RPMI7951 (cell line): ENCODE measurements at regions not wholly inside any gene's neighbourhood (a gene's known extent, or its start where the extent isn't known, plus 50 kb on each side); places are given as distances from the start of the nearest gene placed in this dataset.
A peak's percentile ranks its signal among the peaks of the same experiment; 100 is the strongest.
"Not testable (repeated sequence)": the region's sequence is repeated elsewhere in the genome, so short reads cannot be mapped to it uniquely, and the experiment has no call there.

ENCODE experiments used
- DNase-seq: peaks from one replicate; pipeline ENCODE4 v3.0.0-alpha.2; 2012; ENCODE audit warnings: low read depth

DNA sequence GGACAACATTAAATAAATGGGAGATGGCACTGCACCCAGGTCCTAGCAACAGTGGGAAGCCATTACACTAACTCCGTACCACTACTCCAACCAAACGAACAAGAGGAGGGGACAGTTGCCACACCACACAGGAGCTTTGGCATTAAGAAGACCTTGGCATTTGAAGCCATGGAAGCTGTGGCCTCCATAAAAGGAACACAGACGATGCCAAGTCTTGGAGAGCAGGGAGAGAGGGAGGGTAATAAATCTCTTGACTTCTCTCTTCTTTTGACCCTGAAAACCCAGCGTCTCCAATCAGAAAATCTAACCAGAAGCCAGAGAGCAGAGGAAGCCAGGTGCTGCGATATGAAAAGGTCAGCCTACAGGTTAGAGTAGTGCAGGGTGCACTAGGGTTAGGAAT is 338.8 kb upstream of the TMEM132C start:
- DNase-seq, result no peak

GRCh38 chr12:127928615-127929571 is 338.1 kb upstream of the TMEM132C start:
- peak; percentile 5 for DNase-seq

GRCh38 chr12:127930122-127930521 is 336.8 kb upstream of the TMEM132C start:
- DNase-seq, result no peak

- DNase-seq, result no peak
These were observed 332.6 kb upstream of the TMEM132C start for GRCh38 chr12:127934409-127934808.

DNA sequence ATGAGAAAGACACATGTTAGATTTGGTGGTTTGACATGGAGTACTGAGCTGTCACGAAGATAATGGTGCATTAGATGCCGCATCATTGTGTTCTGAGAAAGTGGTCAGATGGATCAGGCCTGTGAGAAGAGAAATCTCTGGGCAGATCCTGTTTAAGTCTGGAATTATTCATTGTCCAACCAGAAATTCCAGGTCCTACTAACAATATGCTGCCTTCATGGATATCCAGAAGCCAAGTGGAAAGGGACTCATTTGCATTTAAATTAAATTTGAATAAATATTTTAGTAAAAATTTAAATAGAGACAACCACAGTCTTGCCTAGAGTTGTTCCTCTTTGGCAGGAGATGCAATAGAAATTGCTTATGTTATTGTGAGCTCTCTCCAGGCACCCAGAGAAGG is 330.5 kb upstream of the TMEM132C start:
- no peak for DNase-seq

DNA sequence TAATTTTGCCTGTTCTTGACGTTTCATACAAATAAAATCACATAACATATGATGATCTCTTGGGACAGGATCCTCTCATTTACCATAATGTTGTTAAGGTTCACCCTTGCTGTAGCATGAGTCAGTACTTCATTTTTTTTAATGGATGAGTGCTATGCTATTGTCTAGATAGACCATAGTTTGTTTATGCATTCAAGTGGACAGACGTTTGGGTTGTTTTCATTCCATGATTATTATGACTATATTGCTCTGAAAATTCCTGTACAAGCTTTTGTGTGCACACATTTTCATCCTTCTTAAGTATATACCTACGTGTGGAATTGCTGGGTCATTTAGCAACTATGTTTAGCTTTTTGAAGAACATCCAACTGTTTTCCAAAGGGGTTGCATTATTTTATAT is 325.6 kb upstream of the TMEM132C start:
- no peak for DNase-seq

- DNase-seq, result no peak
These were observed 324.0 kb upstream of the TMEM132C start for GRCh38 chr12:127942981-127943380.

- peak; percentile 75 for DNase-seq
These were observed 323.3 kb upstream of the TMEM132C start for GRCh38 chr12:127943481-127944210.

DNA sequence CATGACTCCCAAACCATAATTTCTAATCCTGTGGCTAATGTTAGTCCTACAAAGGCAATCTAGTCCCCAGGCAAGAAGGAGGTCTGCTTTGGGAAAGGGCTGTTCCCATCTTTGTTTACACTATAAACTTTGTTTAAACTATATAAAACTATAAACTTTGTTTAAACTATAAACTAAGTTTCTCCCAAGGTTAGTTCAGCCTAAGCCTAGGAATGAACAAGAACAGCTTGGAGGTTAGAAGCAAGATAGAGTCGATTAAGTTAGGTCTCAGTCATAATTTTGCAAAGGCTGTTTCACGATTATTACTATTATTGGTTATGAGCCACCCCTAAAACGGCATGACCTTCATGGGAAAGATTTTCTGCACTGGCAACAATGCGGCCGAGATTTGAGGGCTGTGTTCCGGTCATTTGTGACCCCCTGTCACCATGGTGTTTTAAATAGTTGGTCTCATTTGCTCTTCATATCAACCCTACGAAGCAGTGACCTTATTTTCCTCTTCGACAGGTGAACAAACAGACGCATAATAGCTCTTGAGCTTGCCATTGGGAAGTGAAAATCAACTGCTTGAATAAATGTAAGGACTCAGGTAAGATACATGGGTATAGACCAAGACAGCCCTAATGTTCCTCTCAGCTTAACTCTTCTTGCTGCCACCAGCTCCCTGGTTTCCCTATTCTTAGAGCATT is 322.6 kb upstream of the TMEM132C start:
- DNase-seq, result no peak

DNA sequence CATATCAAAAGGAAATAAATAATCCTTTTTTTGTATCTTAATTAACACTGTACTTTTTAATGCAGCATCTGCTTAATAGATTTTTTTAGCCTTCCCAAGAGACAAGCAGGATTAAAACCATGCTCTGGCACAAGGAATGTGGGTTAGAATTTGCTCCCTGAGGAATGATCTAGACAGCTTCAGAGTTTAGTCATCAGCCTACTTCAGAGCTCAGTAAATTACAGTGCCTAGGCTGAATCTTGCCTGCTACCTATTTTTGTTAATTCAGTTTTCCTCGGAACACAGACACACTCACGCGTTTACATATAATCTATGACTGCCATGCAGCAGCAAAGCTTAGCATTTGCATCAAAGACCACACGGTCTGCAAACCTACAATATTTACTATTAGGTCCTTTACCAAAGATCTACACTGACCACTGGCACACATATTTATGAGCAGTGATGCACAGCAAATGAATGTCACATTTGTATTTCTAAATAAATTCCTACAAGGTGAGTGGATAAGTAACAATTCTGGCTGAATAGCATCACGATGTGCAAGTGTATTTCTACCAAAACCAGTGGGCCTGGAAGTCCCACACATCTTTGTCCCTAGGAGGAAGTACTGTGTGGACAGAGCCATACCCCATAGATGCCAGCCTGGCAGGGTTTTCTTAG is 309.8 kb upstream of the TMEM132C start:
- DNase-seq, result no peak

DNA sequence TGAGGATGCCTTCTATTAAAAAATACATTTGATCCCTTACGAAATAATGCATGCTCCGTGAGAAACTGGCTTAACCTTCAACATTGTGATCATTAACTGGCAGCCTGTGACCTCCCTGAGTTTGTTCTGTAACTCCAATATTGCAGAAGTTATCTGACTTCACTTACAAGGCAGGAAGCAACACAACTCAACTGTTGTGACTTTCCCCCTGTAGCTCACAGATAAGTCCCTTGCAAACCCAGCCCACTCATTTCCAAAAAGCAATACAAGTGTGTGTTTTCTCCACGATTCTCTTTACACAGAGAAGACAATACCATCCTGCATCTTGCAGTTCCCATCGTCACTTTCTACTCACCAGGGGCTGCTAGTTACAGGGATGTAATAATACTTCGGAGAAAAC is 304.7 kb upstream of the TMEM132C start:
- DNase-seq, result no peak

DNA sequence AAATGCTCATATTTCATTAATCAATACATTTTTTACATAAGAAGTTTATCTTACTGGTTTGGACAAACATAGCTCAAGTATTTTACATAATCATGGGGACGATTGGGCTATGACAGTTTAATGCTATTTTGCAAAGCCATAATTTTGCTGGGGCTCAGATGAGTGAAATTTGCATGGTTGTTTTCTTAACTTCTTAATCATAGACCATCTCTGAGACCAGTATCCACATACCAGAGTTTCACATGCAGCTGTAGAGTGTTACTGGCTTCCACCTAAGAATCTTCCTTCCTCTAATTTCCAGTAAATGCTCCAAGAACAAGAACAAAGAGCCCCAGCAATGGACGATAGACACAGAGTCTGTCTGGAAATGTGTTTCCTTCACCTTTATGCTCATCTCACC is 303.0 kb upstream of the TMEM132C start:
- DNase-seq, result no peak

- peak; percentile 29 for DNase-seq
These were observed 302.3 kb upstream of the TMEM132C start for GRCh38 chr12:127964717-127965116.

DNA sequence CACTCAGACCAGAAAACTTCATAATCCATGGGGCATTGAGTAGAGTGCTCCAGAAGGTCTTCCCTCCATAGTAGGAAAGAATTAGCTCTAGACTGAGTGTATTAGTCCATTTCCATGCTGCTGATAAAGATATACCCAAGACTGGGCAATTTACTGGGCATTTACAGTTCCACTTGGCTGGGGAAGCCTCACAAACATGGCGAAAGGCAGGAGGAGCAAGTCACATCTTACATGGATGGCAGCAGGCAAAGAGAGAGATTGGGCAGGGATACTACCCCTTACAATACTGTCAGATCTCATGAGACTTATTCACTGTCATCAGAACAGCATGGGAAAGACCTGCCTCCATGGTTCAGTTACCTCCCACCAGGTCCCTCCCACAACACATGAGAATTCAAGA is 300.6 kb upstream of the TMEM132C start:
- DNase-seq, result no peak

DNA sequence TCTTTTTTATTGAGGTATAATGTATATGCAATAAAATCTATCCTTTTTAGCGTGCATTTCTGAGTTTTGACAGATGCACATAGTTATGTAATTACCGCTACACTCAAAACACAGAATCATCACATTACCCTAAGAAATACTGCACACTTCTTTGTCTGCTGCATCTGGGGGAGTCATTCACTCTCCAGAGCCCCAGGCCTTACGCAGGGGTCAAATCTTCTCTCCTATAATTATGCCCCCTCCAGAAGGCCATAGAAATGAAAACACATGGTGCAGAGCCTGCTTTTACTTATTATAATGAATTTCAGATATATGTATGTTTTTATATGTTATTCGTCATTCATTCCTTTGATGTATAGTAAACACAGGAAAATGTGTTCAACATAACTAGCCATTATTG is 296.5 kb upstream of the TMEM132C start:
- no peak for DNase-seq

DNA sequence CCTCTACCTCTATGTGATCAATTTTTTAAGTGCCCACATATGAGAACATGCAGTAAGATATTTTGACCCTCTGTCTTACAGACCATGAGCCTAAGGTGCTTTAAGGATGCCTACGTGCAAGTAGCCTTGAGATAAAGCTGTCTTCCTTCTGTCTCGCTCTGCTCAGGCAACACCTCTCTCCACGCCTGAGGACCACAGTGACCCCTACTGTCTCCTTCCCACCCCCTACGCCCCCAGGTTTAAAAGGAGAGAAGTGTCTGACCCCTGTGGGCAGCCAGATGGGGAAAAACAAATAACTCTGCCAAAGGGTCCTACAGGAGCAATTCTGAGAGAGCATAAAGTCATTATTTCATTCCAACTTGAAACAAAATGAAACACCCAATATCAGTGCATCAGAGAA is 286.4 kb upstream of the TMEM132C start:
- DNase-seq, result no peak

DNA sequence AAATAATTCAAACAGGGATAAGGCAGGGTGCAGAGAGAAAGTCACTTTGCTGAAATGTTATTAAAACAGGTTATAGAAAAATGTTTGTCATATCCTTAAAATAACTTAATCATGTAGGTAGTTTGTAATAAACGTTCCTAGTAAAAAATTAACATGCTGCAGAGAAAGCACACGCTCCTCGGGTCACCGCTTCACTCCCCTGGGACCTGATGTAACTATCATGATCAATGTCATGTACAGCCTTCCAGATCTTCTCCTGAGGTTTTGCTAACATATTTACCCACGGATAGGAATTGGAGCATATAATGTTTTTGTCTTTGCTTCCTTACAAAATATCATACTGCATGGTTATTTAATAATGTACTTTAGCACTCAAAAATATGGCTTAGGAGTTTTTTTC is 285.1 kb upstream of the TMEM132C start:
- DNase-seq, result no peak

DNA sequence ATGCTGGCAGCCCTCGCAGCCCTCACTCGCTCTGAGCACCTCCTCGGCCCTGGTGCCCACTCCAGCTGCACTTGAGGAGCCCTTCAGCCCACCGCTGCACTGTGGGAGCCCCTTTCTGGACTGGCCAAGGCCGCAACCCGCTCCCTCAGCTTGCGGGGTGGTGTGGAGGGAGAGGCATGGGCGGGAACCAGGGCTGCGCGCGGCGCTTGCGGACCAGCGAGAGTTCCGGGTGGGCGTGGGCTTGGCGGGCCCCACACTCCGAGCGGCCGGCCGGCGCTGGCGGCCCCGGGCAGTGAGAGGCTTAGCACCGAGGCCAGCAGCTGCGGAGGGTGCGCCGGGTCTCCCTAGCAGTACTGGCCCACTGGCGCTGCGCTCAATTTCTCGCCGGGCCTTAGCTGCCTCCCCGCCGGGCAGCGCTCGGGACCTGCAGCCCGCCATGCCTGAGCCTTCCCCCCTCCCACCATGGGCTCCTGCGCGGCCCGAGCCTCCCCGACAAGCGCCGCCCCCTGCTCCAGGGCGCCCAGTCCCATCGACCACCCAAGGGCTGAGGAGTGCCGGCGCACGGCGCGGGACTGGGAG is 283.7 kb upstream of the TMEM132C start:
- not testable (repeated sequence) for DNase-seq

- no peak for DNase-seq
These were observed 282.4 kb upstream of the TMEM132C start for GRCh38 chr12:127984386-127985055.

- DNase-seq, result peak; percentile 69
These were observed 279.6 kb upstream of the TMEM132C start for GRCh38 chr12:127987199-127987901.
